GM19395 (cell line): ENCODE measurements at regions not wholly inside any gene's neighbourhood (a gene's known extent, or its start where the extent isn't known, plus 50 kb on each side); places are given as distances from the start of the nearest gene placed in this dataset.

ENCODE experiments used
- ATAC-seq: cut with Tn5 transposase; IDR thresholded peaks from one replicate; pipeline ENCODE4 v1.9.1; 2021; ENCODE audit warnings: mild to moderate bottlenecking, moderate library complexity; ENCODE audit not compliant: unreplicated experiment

- ATAC-seq, result no peak
These were observed 324.6 kb downstream of the MID1IP1 start for GRCh38 chrX:39125834-39126233.

- ATAC-seq, result peak; percentile 74
These were observed 332.7 kb downstream of the MID1IP1 start for GRCh38 chrX:39133971-39134370.

DNA sequence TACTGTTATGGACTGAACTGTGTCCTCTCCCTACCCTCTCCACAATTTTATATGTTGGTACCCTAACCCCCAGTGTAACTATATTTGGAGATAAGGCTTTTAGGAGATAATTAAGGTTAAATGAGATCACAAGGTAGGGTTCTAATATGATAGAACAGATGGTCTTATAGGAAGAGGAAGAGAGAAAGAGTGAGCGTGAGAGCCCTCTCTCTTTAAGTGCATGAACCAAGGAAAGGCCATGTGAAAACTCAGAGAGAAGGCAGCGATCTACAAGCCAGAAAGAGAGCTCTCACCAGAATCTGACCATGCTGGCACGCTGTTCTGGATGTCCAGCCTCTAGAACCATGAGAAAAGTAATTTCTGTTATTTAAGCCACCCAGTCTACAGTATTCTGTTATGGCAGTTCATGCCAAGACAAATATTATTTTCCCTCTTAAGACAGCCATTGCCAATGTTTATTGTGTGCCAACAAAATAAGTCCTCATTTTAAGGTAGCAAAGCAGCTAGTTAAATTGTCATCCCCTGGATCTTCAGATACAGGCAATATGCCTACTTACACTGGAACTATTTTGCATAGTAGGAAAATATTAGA is 336.2 kb downstream of the MID1IP1 start:
- ATAC-seq, result no peak

GRCh38 chrX:39140581-39140980 is 339.3 kb downstream of the MID1IP1 start:
- no peak for ATAC-seq

DNA sequence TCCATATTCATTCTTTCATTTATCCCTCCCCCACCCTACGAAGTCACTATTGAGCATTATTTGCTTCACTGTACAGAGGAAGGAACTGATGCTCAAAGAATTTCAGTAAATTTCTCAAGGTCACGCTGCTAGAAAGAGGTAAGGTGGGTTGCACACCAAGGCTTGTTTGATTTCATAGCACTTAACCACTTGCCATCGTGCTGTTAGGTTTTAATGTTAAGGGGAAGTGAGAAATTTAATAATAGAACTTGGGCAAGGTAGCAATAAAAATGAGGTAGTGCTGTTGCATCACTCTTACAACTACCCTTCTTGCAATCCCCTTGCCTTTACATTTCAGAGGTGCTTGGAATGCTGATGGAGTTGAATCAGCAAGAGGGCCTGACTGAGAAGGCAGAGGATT is 343.1 kb downstream of the MID1IP1 start:
- ATAC-seq, result peak; percentile 79

- ATAC-seq, result peak; percentile 83
These were observed 343.7 kb downstream of the MID1IP1 start for GRCh38 chrX:39144956-39145355.

GRCh38 chrX:39145859-39146258 is 344.6 kb downstream of the MID1IP1 start:
- ATAC-seq, result no peak

DNA sequence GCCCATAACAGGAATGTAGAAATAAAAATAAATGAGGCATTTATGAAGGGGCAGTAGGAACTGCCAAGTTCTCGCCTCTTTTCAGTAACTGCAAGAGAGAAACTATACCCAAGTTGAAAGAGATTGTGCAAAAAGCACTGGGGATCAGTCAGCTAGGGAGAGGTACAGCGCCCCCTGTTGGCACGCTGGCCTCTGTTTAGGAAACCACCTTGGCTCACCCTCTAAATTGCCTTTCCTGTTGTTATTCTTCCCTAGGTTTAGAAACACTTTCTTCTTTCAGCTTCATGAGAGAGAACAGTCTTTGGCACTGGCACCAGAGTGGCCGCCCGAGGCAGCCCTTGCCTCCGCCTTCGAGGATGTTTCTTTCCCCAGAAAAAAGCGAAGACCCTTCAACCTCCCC is 348.5 kb downstream of the MID1IP1 start:
- no peak for ATAC-seq

- no peak for ATAC-seq
These were observed 349.0 kb downstream of the MID1IP1 start for GRCh38 chrX:39150220-39150619.

DNA sequence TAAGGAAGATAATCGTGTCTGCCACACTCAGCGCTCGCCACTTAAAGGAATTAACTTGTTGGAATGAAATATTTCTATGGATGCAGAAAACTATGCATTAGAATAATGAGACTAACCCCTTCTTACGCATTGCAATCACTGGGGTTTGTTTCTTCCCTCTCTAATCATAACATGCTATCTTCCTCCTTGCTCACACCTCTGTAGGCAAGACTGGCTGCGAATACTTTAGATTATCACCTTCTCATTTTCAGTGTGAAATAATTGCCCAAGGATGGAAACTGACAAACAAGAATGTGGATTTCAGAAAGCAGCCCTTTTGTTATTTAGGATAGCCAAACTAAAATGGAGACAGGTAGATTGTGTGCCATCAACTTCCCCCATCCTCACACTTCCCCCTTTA is 349.4 kb downstream of the MID1IP1 start:
- ATAC-seq, result no peak

GRCh38 chrX:39152106-39152649 is 350.9 kb downstream of the MID1IP1 start:
- ATAC-seq, result no peak

DNA sequence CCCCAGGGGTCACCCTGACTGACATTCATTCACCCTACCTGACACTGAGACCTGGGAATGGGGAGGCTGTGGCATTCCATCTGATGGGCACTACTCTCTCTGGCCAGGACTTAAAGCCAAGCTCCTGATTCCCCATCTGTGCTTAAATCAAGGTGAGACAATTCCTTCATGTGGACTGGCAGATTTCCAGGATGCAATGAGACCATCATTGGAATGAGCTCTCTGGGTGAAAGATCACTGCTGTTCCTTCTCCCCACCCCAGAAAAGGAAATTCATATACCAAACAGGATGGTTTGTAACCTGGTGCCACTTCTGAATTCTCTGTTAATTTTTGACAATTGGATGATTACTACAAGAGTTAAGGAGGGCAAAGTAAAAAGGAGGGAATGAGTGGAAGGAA is 354.8 kb downstream of the MID1IP1 start:
- ATAC-seq, result no peak

DNA sequence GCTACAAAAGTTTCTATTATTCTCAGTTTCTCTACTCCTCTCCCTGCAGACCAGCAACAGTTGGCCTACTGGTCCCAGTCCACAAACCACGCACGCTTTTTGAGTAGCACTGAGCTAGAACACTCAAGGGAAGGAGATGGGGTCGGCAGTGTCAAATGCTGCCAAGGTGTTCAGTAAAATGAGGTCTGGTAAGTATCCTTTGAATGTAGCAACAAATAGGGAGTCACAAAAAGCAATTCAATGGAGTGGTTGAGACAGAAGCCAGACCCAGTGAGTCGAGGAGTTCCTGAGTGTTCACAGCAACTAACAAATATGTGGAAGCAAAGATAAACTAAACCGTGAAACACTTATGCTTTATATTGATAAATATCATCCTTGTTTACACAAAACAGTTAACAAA is 355.7 kb downstream of the MID1IP1 start:
- ATAC-seq, result no peak

- ATAC-seq, result no peak
These were observed 356.5 kb downstream of the MID1IP1 start for GRCh38 chrX:39157796-39158195.

DNA sequence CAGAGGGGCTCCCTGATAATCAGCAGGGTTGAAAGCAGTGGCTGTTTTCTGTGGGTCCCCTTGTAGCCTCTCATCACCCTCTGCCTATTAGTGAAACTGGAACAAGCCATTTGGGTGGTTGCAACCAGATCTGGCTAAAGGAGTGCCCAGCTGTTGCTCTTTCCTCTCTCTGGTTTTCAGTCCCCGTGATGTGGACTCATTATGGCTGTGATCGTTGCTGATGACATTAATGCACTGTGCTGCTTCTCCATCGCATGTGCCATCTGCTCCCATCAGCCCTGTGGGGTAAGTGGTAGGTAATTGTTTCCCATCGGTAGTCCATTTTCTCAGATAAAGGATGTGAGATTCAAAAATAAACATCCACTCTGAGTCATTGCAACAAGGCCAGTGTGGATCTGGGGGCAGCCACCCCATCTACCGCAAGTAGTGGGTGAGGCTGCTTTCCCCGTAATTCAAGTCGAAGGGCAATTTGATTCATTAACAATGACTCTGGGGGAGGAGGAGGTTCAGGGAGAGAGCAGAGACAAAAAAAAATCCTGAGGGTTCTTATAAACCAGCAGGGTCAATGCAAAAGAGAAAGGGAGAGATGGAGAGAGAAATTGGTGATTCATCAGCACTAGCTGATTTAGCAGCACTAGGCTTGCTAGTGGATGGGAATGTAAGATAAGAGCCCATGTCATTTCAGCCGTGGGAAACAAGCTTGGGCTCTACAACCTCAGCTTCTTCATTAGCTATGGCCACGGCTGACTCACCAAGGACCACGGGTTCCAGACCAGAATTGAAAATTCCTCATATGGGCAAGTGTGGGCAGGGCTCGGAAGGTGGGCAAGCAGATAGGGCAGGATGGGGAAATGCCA is 357.8 kb downstream of the MID1IP1 start:
- ATAC-seq, result no peak

GRCh38 chrX:39159921-39160507 is 358.8 kb downstream of the MID1IP1 start:
- ATAC-seq, result no peak

- no peak for ATAC-seq
These were observed 360.5 kb downstream of the MID1IP1 start for GRCh38 chrX:39161611-39162255.

DNA sequence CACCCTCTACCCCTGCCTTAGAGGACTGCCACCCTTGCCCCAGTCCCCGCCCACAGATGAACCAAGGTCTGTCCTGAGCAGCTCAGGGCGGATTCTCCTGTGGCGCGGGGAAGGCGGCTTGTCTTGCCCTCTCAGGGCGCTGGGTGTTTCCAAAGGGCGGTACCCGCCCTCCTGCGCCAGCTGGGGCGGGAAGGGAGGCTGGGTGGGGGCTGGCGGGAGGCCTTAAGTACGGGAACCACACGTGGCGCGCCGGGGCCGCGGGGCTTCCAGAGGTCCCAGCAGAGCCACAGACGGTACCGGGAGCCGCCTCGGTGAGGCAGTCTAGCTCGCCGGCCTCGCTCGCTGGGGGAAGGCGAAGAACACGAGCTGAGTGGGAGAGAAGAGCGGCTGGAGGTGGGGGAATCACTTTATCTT is 361.1 kb downstream of the MID1IP1 start:
- no peak for ATAC-seq

GRCh38 chrX:39163581-39164126 is 362.4 kb downstream of the MID1IP1 start:
- ATAC-seq, result no peak

DNA sequence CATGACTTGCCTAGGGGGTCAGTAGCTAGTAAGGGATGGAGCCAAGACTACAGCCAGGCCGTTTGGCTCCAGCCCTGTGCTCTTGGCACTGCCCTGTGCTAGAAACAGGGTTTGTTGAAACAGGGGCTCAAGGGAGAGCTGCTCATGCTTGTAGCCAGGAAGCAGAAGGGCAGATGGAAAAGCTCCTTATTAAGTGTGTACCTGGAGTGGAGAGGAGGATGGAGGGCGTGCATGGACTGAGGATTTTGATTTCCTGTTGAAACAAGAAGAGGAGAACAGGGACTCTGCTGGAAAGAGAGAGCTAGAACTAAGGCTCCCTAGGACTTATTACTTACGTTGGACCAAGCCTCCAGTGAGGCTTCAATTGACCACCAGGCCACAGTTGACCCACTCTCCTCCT is 363.0 kb downstream of the MID1IP1 start:
- no peak for ATAC-seq

- ATAC-seq, result no peak
These were observed 363.9 kb downstream of the MID1IP1 start for GRCh38 chrX:39165185-39165584.
